Right atrium auricular region (tissue), 2 donors: ENCODE measurements at regions not wholly inside any gene's neighbourhood (a gene's known extent, or its start where the extent isn't known, plus 50 kb on each side); places are given as distances from the start of the nearest gene placed in this dataset.

Experiments
- DNase-seq: peaks from one replicate; pipeline ENCODE4 v3.0.0-alpha.2; 2019; ENCODE audit warnings: low spot score
- H3K27ac ChIP-seq, 2 donors: fragments of 200-600 bp; sonication (generic); 1 replicate in 1 of 2; 2 replicates in 1 of 2; pipeline ENCODE4 v1.5.1; 2016 to 2019
- H3K27me3 ChIP-seq, 2 donors: fragments of 200-600 bp; sonication (generic); one replicate each; pipeline versions ENCODE4 v1.5.1 to v1.6.0; 2017 to 2019
- H3K36me3 ChIP-seq: fragments of 200-600 bp; sonication (generic); one replicate; pipeline ENCODE4 v1.5.1; 2016
- H3K4me1 ChIP-seq, 2 donors: fragments of 200-600 bp; sonication (generic); one replicate each; pipeline versions ENCODE4 v1.5.1 to v1.6.0; 2017 to 2019
- H3K4me3 ChIP-seq, 2 donors: fragments of 200-600 bp; sonication (generic); 1 replicate in 1 of 2; 2 replicates in 1 of 2; pipeline ENCODE4 v1.5.1; 2017 to 2019; ENCODE audit warnings: mild to moderate bottlenecking in 1 of 2, moderate library complexity in 1 of 2
- H3K9me3 ChIP-seq, 2 donors: fragments of 200-600 bp; sonication (generic); one replicate each; pipeline ENCODE4 v1.5.1; 2019
- TF ChIP-seq, protein P1 (sequence below), 2 donors: fragments of 200-600 bp; sonication (generic); IDR thresholded peaks; one replicate each; pipeline ENCODE4 v1.5.1; 2019; ENCODE audit warnings: antibody characterized with exemption in 2 of 2

GRCh38 chr11:38323961-38324761 lies 1726.1 kb upstream of the RAG2 start:
- Histone ChIP-seq H3K27ac (no peak overlapping the region), H3K4me3 (no peak overlapping the region), H3K4me1 (no peaks in the 10 kb centered on the region), H3K27me3 (no peaks in the 10 kb centered on the region), H3K9me3 (no peaks in the 10 kb centered on the region), H3K36me3 (no peaks in the 10 kb centered on the region)
- no peak for DNase-seq
- TF ChIP-seq, protein P1, sequence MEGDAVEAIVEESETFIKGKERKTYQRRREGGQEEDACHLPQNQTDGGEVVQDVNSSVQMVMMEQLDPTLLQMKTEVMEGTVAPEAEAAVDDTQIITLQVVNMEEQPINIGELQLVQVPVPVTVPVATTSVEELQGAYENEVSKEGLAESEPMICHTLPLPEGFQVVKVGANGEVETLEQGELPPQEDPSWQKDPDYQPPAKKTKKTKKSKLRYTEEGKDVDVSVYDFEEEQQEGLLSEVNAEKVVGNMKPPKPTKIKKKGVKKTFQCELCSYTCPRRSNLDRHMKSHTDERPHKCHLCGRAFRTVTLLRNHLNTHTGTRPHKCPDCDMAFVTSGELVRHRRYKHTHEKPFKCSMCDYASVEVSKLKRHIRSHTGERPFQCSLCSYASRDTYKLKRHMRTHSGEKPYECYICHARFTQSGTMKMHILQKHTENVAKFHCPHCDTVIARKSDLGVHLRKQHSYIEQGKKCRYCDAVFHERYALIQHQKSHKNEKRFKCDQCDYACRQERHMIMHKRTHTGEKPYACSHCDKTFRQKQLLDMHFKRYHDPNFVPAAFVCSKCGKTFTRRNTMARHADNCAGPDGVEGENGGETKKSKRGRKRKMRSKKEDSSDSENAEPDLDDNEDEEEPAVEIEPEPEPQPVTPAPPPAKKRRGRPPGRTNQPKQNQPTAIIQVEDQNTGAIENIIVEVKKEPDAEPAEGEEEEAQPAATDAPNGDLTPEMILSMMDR (IDR thresholded peaks at IDR 0.05) = no peak

DNA sequence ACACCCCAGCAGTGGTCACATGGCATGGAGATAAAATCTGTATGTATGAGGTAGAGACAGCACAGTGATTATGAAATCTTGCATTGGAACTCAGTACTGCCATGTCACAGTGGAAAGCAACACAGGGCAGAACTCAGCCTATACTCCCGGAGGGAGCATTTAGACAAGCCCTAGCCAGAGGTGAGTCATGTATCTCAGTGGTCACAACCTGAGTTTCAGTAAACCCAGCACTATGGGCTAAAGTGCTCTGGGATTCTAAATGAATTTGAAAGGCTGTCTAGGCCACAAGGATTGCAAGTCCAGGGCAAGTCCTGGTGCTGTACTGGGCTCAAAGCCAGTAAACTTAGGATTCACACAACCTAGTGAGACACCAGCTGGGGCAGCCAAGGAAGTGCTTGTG lies 1717.1 kb upstream of the RAG2 start:
- peaks cover 4 to 25% of the 10 kb centered on the region in 2 donors for H3K9me3 ChIP-seq
- H3K27me3 ChIP-seq = no peaks in the 10 kb centered on the region
- no peak for DNase-seq
- H3K4me1 ChIP-seq = no peaks in the 10 kb centered on the region
- TF ChIP-seq, protein P1 (IDR thresholded peaks at IDR 0.05) = no peak
- no peaks in the 10 kb centered on the region for H3K36me3 ChIP-seq
- H3K4me3 ChIP-seq = no peak overlapping the region
- H3K27ac ChIP-seq = no peak overlapping the region

GRCh38 chr11:38307455-38307854 lies 1709.4 kb upstream of the RAG2 start:
- Histone ChIP-seq H3K4me1 (no peaks in the 10 kb centered on the region), H3K4me3 (no peak overlapping the region), H3K36me3 (no peaks in the 10 kb centered on the region), H3K27me3 (no peaks in the 10 kb centered on the region), H3K27ac (no peak overlapping the region), H3K9me3 (no peaks in the 10 kb centered on the region)
- no peak for DNase-seq
- TF ChIP-seq, protein P1 (IDR thresholded peaks at IDR 0.05) = no peak

GRCh38 chr11:38305682-38306081 lies 1707.6 kb upstream of the RAG2 start:
- H3K9me3 ChIP-seq = no peaks in the 10 kb centered on the region
- DNase-seq = no peak
- H3K27me3 ChIP-seq = no peaks in the 10 kb centered on the region
- H3K4me1 ChIP-seq = no peaks in the 10 kb centered on the region
- TF ChIP-seq, protein P1 (IDR thresholded peaks at IDR 0.05) = no peak
- no peak overlapping the region for H3K4me3 ChIP-seq
- no peak overlapping the region for H3K27ac ChIP-seq
- no peaks in the 10 kb centered on the region for H3K36me3 ChIP-seq

GRCh38 chr11:38304926-38305325 lies 1706.9 kb upstream of the RAG2 start:
- Histone ChIP-seq H3K27ac (no peak overlapping the region), H3K4me3 (no peak overlapping the region), H3K9me3 (no peaks in the 10 kb centered on the region), H3K4me1 (no peaks in the 10 kb centered on the region), H3K36me3 (no peaks in the 10 kb centered on the region), H3K27me3 (no peaks in the 10 kb centered on the region)
- TF ChIP-seq, protein P1 (IDR thresholded peaks at IDR 0.05) = no peak
- DNase-seq = no peak

GRCh38 chr11:38302564-38302963 lies 1704.5 kb upstream of the RAG2 start:
- no peak for DNase-seq
- Histone ChIP-seq H3K36me3 (no peaks in the 10 kb centered on the region), H3K27ac (no peak overlapping the region), H3K9me3 (no peaks in the 10 kb centered on the region), H3K27me3 (no peaks in the 10 kb centered on the region), H3K4me3 (no peak overlapping the region), H3K4me1 (no peaks in the 10 kb centered on the region)
- TF ChIP-seq, protein P1 (IDR thresholded peaks at IDR 0.05) = no peak
